Liver (tissue), 3 donors: ENCODE measurements at regions not wholly inside any gene's neighbourhood (a gene's known extent, or its start where the extent isn't known, plus 50 kb on each side); places are given as distances from the start of the nearest gene placed in this dataset.

Experiments used
- ATF3 ChIP-seq: IDR thresholded peaks from 2 replicates; pipeline ENCODE4 v1.6.1; 2016; ENCODE audit warnings: antibody characterized with exemption
- CTCF ChIP-seq: fragments of 150-350 bp; IDR thresholded peaks from 2 replicates; pipeline ENCODE4 v1.5.1; 2017; ENCODE audit warnings: improper control_type of control experiment, low read depth, low read length; ENCODE audit not compliant: missing input control
- FOXA1 ChIP-seq: IDR thresholded peaks from 2 replicates; pipeline ENCODE4 v1.6.1; 2016; ENCODE audit warnings: antibody characterized with exemption
- GABPA ChIP-seq, 2 donors: IDR thresholded peaks in 1 of 2; conservative IDR thresholded peaks in 1 of 2; 2 replicates each; pipeline ENCODE4 v1.6.1; 2016; ENCODE audit warnings: antibody characterized with exemption in 2 of 2, mild to moderate bottlenecking in 1 of 2, moderate library complexity in 1 of 2
- HNF4A ChIP-seq, 2 donors: conservative IDR thresholded peaks; 2 replicates each; pipeline ENCODE4 v1.6.1; 2016; ENCODE audit warnings: antibody characterized with exemption in 2 of 2, mild to moderate bottlenecking in 2 of 2
- HNF4G ChIP-seq: IDR thresholded peaks from 2 replicates; pipeline ENCODE4 v1.6.1; 2016; ENCODE audit warnings: antibody characterized with exemption
- JUND ChIP-seq, 2 donors: IDR thresholded peaks; 2 replicates each; pipeline ENCODE4 v1.6.1; 2016; ENCODE audit warnings: antibody characterized with exemption in 2 of 2
- MAX ChIP-seq: IDR thresholded peaks from 2 replicates; pipeline ENCODE4 v1.6.1; 2016; ENCODE audit warnings: antibody characterized with exemption
- NR2F2 ChIP-seq: IDR thresholded peaks from 2 replicates; pipeline ENCODE4 v1.6.1; 2016; ENCODE audit warnings: antibody characterized with exemption
- RAD21 ChIP-seq, 2 donors: IDR thresholded peaks; 2 replicates each; pipeline ENCODE4 v1.6.1; 2016; ENCODE audit warnings: antibody characterized with exemption in 2 of 2, mild to moderate bottlenecking in 2 of 2
- REST ChIP-seq: IDR thresholded peaks from 2 replicates; pipeline ENCODE4 v1.6.1; 2016; ENCODE audit warnings: antibody characterized with exemption, mild to moderate bottlenecking
- SP1 ChIP-seq: IDR thresholded peaks from 2 replicates; pipeline ENCODE4 v1.6.1; 2018; ENCODE audit warnings: antibody characterized with exemption, mild to moderate bottlenecking
- TAF1 ChIP-seq: conservative IDR thresholded peaks from 2 replicates; pipeline ENCODE4 v1.6.1; 2016; ENCODE audit warnings: antibody characterized with exemption, mild to moderate bottlenecking
- YY1 ChIP-seq: IDR thresholded peaks from 2 replicates; pipeline ENCODE4 v1.6.1; 2016; ENCODE audit warnings: antibody characterized with exemption, mild to moderate bottlenecking
- donor health status: healthy.
- donor health status: healthy.

DNA sequence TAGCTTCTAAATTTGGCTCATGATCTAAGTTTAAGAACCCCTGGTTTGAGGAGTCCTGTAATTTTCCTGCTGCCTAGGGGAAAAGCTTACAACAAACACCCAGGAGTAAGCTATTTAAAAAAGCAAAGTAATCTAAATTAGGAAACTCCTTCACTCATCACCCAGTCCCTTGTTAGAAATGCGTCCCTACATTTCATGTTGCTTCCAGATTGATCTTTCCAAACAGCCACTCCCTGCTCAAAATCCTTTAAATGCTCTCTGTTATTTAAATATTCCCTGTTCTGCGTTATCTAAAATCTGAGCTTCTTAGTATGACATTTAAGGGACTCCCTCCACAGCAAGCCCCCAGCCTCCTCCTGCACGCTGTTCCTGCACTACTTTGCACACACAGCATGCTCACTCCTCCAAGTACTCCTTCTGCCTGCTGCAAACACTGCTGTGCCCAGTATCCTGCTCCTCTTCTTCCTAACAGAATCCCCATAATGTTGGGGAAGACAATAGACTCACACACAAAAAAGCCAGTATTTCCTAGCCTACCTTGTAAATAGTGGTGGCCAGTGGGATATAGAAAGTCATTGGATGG is 123.3 kb upstream of the RASEF start:
- no peak for TF ChIP-seq CTCF
- TF ChIP-seq HNF4G: no peak
- no peak for TF ChIP-seq GABPA (IDR thresholded peaks at IDR 0.05 in 1 of 2, conservative IDR thresholded peaks at IDR 0.05 in 1 of 2)
- TF ChIP-seq SP1: no peak
- TF ChIP-seq RAD21 (IDR thresholded peaks at IDR 0.05): no peak
- TF ChIP-seq REST: no peak
- no peak for TF ChIP-seq HNF4A (conservative IDR thresholded peaks at IDR 0.05)
- no peak for TF ChIP-seq TAF1
- TF ChIP-seq YY1: no peak
- no peak for TF ChIP-seq JUND (IDR thresholded peaks at IDR 0.05)
- TF ChIP-seq MAX: no peak
- TF ChIP-seq FOXA1: no peak
- no peak for TF ChIP-seq ATF3
- TF ChIP-seq NR2F2: no peak
